Daoy (cell line): ENCODE measurements at regions not wholly inside any gene's neighbourhood (a gene's known extent, or its start where the extent isn't known, plus 50 kb on each side); places are given as distances from the start of the nearest gene placed in this dataset.

Source experiments
- DNase-seq: peaks from one replicate; pipeline ENCODE4 v3.0.0-alpha.2; 2015; ENCODE audit warnings: low read depth

DNA sequence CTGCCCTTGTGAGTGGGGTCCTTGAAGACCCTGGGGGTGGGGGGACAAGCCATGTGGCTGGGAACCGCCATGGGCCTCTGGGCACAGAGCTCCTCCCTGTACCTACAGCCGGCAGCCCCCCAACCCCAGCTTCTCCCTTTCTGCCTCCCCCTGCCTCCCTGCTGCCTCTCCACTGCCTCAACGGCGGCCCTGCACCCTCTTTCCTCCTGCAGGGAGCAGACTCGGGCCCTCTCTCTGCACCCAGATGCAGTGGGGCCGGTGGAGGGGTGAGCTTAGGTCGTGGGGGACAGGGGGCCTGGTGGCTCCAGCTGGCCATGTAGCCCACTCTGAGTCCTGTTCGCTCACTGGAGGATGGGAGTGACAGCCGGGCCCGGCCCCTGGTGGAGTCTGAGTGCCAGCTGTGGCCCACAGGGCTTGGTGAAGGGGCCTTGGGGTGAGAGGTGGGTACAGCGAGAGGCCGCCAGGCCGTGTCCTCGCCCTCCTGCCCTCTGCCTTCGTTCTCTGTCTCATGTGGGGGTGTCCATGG is 139.3 kb upstream of the COL5A1 start:
- no peak for DNase-seq

DNA sequence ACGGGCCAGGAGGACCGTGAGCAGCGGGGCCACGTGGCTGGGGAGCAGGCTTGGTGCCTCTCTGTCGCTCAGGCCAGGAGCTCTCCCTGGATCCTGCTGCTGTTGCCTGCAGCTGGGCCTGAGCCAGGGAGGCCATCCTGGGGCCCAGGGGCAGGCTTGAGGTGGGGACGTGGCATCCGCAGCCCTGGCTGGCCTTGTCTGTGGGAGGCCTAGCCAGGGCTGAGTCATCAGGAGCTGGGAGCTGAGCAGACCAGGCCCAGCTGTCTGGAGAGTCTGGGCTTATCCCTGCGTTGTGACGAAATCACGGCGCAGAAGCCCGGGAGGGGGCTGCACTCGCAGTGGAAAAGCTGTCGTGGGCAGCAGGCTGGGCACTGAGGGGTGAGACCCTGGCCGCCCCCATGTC is 138.8 kb upstream of the COL5A1 start:
- DNase-seq = peak; percentile 100

GRCh38 chr9:134503301-134504105 is 138.1 kb upstream of the COL5A1 start:
- peak; percentile 39 for DNase-seq

GRCh38 chr9:134504106-134504385 is 137.6 kb upstream of the COL5A1 start:
- no peak for DNase-seq

GRCh38 chr9:134505032-134505431 is 136.6 kb upstream of the COL5A1 start:
- DNase-seq = no peak

DNA sequence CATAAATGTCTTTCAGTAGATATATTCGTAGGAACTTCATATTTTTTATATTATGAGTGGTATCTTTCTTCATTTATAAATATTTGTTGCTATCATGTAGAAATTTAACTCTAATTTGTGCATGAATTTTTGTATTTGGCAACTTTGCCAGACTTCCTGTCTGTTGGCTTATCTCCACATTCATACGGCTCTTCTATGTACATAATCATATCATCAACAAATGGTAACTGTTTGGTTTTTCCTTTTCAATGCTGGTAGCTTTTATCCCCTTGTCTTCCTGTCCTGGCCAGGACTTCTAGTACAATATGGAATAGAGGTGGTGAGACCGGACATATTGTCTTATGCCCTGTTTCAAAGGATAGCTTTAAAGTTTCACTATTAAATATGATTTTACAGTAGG is 132.3 kb upstream of the COL5A1 start:
- DNase-seq = no peak

DNA sequence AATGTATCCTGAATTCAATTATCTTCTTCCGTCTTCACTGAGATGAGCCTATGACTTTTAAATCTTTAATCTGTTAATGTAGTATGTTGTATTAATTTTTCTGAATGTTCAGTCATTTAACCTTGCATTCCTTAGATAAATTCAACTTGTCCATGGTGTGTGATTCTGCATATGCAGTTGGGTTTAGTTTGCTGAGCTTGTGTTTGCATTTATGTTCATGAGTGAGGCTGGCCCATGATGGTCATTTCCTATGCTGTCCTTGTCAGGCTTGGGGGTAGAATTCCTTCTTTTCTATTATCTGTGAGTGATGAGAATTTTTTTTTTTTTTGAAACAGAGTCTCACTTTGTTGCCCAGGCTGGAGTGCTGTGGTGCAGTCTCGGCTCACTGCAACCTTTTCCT is 131.8 kb upstream of the COL5A1 start:
- DNase-seq = no peak

DNA sequence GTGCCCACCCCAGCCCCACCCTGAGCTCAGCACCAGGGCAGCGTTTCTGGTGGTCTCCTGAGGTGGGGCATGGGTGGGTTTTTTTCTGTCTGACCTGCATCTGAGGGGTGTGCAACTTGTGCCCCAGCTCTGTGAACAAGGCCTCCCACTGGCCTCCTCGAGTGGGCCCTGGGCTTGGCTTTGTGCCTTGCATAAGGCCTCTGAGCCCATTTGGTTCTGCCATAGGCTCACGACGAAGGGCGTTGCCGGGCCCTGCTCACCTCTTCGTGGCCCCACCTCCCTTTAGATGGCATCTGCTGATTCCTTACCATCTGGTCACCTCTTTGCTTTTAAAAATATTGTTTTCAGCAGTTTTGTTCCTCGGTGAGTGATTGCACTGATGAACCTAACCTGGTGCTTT is 127.1 kb upstream of the COL5A1 start:
- DNase-seq = no peak

DNA sequence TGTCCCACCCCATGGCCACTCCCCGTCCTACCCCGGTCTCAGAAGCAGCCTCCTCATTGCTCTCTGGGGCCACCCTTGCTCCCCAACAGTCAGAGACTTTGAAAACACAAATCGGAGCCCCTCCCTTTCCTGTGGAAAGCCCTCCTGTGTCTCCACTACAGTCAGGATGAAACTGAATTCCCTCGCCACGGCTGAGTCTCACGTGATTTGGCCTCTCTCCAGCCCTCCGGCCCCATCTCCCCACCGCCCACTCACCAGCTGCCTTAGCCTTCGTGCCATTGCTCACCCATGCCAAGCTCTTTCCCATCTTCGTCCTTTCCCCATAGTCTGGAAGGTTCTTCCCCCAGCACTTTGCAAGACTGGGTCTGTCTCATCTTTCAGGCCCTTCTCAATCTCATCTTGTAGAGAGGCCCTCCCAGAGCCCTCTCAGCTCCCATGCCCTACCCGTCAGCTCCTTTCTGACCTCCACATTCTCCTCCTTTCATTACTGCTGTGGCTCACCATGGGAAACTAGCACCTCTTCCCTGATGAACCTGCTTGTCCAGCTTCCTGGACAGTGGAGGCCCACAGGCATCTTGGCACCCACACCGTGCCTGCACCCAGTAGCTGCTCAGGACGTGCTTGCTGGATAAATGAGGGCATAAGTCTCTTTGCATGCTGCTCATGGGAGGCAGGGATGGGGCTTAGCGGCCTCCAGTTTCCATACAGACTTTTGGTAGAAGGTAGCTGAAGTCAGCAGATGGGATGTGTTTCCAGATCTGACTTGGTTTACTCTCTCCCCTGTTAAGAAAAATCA is 126.4 kb upstream of the COL5A1 start:
- no peak for DNase-seq

GRCh38 chr9:134516464-134516863 is 125.1 kb upstream of the COL5A1 start:
- DNase-seq = no peak

GRCh38 chr9:134517069-134517680 is 124.4 kb upstream of the COL5A1 start:
- DNase-seq = no peak

- peak; percentile 43 for DNase-seq
Measured at GRCh38 chr9:134518004-134518606, 123.5 kb upstream of the COL5A1 start.

- no peak for DNase-seq
Measured at GRCh38 chr9:134519375-134520070, 122.1 kb upstream of the COL5A1 start.

GRCh38 chr9:134521817-134522501 is 119.6 kb upstream of the COL5A1 start:
- no peak for DNase-seq

DNA sequence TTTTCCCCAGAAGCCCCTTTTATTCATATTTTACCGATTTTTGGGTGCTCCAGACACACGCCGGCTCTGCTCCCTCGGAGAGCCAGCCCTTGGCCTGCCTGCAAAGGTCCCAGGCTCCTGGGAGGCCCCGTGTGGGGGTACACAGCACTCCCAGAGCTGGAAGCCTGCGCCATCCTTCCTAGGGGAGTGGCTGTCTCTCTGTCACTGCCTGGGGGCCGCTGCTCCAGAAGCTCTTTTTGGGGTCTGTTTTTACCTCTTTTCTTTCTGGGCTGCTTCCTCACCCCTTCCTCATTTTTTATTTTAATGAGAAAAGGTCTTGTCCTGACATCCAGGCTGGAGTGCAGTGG is 119.1 kb upstream of the COL5A1 start:
- no peak for DNase-seq

DNA sequence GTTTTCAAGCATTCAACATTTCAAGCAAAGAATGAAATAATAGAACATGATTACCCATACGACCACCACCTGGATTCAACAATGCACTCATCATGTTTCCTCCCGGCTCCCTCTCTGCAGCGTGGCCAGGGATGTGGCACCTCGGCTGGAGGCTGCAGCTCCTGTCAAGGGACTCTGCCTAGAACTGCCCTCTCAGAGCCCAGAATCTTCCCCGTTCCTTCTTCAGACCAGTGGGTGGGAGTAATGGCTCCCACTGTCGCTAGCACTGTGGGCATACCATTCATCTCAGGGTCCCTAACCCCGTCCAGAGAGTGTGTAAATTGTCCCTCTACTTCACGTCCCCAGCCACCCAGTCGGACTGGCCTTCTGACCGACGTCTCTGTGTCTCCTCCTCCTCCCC is 118.6 kb upstream of the COL5A1 start:
- no peak for DNase-seq

GRCh38 chr9:134525070-134525815 is 116.4 kb upstream of the COL5A1 start:
- DNase-seq = no peak

DNA sequence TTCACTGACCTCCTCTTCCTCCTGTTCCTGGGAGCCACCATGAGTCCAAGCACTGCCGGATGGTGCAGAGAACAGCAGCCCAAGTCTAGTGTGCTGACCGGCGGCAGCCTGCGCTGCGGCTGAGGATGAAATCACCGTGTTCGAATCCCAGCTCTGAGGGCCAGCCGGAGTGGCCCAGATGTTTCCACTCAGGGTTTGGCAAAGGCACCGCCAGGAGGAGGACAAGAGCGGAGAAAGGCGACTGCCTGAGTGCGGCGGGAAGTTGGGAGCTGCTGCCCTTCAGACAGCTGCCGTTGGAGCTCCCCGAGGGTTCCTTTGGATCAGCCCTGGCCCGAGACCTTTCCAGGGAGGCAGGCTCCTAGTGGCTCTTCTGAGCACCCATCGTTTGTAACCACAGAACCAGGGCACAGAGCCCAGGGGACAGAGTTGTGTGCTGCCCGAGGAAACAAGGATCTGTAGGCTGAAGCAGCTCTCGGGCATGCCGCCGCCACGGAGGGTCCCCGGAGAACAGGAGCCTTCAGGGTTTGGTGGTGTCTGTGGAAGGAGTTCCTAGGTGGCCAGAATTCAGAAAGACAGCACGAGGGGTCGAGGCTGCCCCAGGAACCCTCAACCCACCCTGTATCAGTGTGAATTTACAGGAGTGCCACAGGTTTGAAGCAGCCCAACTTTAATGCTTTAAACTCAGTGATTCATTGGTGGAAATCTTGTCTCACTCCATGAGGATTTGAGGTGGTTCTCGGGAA is 115.6 kb upstream of the COL5A1 start:
- DNase-seq = no peak

DNA sequence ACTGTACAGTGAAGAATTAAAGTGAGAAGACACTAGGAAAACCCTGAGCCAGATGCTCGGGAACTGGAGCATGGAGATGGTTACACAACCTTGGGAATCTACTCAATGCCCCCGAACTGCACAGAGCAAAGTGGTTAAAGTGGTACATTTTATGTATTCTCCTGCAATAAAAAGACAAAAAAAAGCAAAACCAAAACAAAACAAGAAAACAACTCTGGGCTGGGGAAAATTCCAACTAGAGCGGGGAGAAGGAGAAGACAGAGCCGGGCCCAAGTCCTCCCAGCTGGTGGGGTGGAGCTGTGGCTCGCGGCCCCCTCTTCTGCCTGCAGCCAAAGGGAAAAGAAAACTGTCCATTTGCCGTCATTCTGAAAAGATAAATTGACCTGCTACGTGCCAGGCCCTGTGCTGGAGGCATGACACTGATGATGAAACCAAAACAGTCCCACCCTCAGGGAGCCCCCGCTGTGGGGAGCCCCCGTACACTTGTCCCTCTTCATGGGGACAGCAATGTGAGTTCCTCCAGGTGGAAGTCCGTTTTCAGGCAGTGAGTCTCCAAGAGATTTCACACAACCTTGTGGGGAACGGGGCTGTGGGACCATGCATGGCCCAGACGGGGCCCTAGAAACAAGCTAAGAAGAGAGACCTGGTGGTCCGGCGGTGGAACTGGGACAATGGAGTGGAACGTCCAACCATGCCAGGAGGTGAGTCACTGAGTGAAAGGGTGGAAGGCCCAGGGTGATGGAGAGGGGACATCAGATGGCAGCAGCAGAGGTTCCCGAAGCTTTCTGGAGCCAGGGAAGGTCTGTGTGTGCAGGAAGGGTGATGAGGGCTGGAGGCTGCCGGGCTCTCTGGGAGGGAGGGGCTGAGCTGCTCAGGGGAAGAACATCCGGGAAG is 114.8 kb upstream of the COL5A1 start:
- no peak for DNase-seq
